C1 segment of cervical spinal cord (tissue), 14 donors: ENCODE measurements at regions not wholly inside any gene's neighbourhood (a gene's known extent, or its start where the extent isn't known, plus 50 kb on each side); places are given as distances from the start of the nearest gene placed in this dataset.
A peak's percentile ranks its signal among the peaks of the same experiment; 100 is the strongest.

Source experiments
- DNase-seq, 14 donors: peaks; one replicate each; lab custom pipeline; 2025; lab: John Stamatoyannopoulos, UW

DNA sequence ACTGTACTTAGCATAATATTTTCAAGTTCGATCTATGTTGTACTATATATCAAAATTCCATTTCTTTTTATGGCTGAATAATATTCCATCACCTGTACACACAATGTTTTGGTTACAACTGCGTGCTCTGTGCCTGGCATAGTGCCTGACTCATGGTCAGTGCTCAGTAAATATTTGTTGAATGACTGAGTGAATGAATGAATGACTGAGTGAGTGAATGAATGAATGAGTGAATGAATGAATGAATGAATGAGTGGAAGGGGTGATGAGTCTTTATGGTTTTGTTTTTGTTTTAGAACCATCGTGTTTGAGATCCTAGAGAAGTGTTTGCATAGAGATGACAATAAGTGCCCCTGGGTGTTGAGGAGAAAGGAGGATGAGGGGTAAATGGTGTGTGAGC, 155.3 kb downstream of the MRM1 start:
- no peak for DNase-seq

DNA sequence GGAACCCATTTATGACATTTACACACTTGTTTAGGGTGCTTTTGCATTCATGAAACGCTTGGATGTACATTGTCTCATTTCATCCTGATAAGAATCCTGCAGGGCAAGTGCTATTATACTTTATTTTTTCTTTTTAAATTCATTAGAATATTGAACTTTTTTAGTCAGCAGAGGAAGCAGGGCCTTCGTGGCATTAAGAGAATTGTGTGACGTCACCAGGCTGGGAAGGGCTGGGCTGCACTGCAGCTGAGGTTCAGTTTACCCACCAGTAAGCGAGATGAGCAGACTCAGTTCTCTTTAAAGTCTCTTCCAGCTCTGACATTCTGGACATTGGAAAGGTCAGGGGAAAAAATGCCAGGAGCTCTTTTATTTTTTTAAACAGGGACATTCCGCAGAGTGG, 159.0 kb downstream of the MRM1 start:
- DNase-seq = no peak

GRCh38 chr17:36761203-36761950, 160.0 kb downstream of the MRM1 start:
- DNase-seq = no peak

DNA sequence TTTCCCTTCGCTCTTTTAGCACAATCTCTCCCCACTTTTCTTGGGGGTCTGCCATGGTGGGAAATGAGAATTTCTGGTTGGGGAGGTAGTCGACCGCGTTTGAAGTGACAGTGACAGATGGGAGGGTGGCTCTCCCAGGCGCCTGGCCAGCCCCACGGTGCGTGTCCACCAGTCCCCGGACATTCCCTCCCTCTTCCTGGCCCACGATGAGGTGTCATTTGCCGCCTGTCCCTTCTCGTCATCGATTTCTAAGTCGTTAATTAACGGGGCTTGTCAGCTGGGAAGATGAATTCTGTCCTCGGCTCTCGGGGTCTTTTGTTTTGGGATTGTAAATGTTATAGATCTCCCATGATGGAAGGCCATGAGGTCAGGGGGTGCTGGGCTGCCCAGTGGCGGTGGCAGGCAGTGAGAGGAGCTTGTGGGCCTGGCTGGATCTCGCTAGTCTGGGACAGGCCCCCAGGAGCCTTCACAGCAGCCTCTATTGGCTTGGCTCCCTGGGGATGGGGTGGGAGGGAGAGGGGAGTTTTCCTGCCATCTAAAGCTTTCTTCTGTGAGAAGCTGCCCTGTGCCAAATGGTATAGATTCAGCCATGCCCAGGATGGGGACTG, 164.2 kb downstream of the MRM1 start:
- no peak for DNase-seq

DNA sequence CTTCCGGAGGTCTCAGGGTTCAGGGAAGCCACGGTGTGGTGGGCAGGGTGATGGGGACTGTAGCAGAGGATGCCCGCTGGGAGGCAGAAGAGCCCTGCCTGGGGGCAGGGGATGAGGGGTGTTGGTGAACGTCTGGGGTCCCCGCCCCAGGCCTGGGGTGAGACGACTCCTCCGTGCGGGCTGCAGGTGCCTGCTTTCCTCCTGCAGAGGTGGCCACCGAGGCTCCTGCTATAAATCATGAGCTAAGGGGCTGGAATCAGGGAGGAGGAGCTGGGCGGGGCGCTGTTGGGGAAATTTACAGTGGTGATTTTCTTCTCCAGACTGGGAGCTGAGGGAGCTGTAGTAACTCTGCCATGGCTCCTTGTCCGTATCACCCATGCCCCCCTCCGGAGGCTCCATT, 167.0 kb downstream of the MRM1 start:
- no peak for DNase-seq

DNA sequence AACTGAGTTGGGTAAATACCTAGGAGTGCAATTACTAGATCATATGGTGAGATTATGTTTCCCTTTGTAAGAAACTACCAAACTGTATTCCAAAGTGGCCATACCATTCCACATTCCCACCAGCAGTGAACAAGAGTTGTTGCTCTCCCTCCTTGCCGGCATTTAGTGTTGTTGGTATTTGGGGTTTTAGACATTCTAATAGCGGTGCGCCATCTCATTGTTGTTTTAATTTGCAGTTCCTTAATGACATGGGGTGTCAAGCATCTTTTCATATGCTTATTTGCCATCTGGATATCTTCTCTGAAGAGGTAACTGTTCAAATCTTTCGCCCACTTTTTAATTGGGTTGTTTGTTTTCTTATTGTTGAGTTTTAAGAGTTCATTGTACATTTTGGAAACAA, 164.2 kb upstream of the LHX1 start:
- DNase-seq = no peak

DNA sequence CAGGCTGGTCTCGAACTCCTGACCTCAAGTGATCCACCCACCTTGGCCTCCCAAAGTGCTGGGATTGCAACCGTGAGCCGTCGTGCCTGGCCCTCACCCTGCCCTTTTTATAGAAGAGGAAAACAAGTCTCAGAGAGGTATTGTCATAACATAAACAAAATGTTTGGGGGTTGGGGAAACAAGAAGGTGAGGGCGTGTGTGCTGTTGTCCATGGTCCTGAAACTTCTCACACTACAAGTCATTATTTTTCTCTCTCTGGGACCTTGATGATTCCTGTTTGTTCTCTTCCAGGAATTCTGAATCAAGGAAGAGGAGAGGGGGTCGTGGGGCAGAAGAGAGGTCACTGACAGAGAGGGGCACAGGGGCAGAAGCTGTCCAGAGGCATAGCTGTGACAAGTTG, 160.2 kb upstream of the LHX1 start:
- no peak for DNase-seq

DNA sequence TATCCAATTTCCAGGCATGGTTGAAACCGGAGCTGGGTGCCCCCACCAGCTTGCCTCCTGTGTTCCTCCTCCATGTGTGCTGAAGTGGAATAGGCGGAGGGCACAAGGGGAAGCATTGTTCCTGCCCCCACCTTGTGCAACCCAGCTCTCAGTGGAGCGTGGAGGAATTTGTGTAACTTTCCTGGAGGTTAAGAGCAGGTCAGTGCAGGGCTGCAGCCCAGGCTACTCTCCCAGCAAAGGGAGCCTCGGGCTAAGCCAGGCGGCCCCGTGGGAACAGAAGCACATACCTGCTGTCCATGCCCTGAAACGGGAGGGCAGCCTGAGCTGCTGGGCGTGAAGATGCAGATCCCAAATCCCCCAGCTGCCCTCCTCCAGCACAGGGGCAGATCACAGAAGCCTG, 158.8 kb upstream of the LHX1 start:
- no peak for DNase-seq

- DNase-seq = no peak
Measured at GRCh38 chr17:36779550-36779949, 157.7 kb upstream of the LHX1 start.

GRCh38 chr17:36784633-36785032, 152.6 kb upstream of the LHX1 start:
- DNase-seq = no peak

DNA sequence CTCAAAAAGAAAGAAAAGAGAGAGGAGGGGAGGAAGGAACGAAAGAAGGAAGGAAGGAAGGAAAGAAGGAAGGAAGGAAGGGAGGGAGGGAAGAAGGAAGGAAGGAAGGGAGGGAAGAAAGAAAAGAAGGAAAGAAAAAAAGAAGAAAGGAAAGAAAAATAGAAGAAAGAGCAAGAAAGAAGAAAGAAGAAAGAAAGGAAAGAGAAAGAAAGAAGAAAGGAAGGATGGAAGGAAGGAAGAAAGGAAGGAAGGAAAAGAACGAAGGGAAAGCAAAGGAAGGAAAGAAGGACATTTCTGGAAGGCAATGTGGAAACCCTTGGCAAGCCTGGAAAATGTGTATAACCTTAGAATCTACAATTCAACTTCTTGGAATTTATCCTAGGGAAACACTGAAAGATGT, 150.4 kb upstream of the LHX1 start:
- no peak for DNase-seq

DNA sequence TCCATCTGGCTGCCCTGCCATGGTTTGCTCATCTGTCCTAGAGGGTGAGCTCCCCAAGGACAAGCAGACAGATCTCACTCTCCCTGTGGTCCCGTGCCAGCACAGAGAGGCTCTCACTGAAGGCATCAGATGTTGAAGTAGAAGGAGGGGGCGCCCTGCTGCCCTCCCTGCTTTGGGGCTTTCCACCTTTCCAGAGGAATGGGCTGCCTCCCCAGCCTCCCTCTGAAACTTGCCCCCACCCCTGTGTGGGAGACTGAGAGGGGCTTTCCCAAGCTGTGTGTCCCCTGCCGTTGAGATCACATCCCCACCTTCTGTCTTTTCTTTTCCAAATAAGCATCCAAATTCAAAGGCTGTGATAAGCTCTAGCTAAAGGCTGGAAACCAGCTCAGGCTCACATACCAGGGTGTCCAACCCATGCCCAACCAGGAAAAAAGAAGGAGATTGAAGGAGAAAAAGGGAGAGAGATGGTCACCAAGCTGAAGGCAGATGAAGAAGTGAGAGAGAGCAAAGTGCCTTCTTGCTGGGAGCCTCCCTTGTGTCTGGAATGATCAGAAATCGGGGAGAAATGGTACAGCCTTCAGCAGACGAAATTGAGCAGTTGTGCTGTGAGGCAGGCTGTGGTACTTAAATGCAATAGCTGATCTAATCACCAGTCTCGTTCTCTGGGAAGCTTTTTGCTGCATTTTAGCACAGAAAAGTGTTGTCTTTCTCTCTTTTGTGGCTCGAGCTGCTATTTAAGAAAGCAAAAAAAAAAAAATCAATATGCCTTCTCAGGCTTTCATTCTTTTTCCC, 145.9 kb upstream of the LHX1 start:
- no peak for DNase-seq

DNA sequence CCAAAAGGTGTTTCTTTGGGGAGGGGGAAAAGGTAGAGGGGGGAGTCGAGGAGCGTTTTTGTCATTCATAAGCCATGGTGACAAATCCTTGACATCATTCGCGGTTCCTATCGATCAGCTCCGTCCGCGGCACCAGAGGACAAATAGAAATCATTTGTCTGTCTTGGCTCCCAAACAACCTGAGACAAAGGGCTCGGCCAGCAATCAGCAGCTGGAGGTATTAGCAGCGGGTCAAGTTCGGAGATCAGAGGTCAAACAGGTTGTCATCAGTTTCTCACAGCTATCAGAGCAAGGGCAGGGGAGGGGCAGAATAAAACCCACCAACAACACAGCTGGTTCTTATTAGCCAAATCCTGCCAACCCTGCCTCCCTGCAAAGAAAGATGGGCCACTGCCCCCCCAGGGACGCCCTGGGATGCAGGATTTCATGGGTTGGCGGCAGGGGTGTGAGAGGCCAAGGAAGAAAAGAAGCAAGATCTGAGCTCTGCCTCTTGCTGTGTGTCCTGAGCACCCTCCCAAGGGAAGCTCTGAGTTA, 145.3 kb upstream of the LHX1 start:
- DNase-seq = no peak

DNA sequence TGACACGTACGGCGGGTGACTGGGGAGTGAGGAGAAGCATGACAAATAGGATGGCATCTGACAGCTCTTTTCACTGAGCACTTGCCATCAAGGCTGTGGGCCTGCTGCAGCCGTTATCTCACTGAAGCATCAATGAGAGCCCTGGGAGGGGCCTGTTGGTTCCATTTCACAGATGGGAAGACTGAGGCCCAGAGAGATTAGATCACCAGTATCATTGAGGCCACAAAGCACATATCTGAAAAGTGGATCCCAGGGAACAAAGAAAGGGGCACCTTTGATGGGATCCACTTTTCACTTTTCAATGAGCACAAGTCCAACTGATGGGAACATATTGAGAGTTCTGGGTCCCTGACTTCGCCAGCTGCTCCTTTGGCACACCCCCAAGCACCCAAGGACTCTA, 144.4 kb upstream of the LHX1 start:
- DNase-seq = no peak

DNA sequence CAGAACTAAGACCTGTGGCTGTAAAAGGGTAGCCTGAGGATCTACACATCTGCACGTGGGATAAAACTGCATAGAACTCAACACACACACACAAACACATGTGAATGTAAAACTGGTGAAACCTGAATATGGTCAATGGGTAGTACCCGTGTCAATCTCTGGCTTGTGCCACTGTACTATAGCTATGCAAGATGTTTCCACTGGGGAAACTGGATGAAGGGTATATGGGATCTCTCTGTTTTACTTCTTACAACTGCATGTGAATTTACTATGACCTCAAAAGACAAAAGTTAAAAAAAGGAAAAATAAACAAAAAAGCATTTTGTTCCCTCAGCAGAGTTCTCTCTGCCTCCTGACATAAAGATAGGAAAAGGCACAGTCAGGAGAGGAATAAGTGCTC, 143.3 kb upstream of the LHX1 start:
- DNase-seq = no peak

DNA sequence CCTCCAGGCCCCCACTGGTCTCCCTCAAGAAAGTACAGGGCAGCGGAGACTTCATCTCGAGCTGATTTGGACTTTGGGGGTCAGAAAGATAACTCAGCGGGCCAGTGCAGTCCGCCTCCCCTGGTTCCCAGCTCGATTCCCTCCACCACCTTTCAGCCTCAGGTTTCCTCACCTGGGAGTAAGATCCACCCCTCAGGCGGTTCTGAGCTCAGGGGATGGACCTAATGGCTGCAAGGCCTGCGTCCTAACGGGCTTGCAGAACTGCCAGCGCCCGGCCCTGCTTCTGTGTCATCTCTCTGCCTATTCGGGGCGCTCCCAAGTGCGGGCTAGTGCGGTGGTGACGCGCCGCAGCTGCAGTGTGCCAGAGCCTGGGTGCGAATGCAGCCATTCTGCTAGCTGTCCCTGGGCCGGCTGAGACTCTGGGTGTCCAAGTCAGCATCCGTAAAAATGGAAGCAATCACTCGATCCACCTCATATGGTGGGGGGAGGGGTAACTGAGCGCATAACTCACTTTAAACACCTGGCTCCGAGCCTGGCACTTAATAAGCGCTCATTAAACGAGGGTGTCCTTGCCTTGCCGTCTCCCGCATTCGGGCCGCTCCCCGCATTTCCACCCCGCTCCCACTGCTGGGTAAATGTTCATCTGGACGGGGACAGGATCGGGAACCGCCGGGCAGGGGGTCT, 129.6 kb upstream of the LHX1 start:
- peak in 1 of 14 donors; percentile 2 for DNase-seq

GRCh38 chr17:36808180-36808661, 129.1 kb upstream of the LHX1 start:
- DNase-seq = peak in 1 of 14 donors; percentile 11

- DNase-seq = no peak
Measured at GRCh38 chr17:36812762-36813161, 124.5 kb upstream of the LHX1 start.

DNA sequence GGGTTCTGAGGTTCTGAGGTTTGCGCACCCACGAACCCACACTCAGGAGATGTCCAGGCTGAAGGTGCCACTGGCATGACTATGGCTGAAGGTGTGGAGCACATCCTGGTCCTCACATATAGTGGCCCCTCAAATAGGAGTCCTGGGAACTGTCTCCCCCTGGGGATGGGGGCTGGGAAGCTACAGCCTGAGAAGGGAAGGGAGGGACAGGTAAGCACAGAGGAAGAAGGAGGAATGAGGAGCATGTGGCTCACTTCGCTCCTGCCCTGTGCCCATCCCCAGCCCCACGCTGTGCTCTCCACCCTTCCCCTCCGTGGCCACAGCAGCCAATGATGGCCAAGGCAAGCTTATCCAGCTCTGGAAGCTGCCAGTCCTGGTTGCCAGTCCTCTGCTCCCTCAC, 123.9 kb upstream of the LHX1 start:
- no peak for DNase-seq

DNA sequence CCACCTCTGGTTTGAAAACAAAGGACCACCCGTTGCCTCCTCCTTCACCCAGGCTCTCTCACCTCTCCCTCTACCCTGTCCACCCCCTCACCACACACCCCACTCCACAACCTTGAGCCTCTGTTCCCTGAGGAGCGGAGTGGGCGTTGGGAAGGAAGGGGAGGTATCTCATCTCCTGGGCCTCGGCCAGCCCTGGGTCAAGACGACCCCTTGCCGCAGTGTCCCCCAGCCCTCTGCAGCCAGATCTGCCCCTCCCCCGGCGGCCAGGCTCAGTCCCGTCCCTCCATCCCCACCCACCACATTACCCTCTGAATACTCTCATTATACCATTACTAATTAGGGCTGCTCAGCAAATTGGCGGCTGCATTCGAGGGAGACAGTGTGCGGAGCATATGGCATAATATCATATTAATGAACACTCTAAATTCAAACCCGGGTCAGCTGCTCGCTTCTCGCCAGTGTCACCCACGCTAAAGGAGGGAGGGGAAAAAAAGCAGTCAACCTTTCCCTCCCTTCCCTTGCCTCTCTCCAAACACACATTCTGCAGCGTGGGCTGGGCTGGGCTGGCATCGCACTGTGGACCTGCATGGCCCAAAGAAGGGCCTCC, 123.2 kb upstream of the LHX1 start:
- DNase-seq = no peak

DNA sequence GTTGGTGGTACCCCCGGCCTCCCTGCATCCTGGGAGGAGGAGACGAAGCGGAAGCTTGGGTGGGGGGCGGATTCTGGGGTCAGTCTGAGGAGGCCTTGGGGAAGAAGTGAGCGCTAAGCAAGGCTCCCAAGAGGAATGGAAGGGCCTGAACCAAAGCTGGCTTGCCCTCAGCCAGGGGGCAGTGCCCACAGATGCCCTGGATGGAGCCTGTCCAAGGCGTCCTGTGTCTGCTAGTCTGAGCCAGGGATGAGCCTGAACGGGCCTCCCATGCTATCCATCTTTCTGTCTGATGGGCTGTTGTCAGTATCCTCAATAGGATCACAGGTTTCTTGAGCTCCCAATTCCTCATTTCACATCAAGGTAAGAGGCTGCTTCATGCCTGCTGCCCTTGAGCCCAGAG, 122.3 kb upstream of the LHX1 start:
- no peak for DNase-seq
